H1 (cell line): ENCODE measurements at regions not wholly inside any gene's neighbourhood (a gene's known extent, or its start where the extent isn't known, plus 50 kb on each side); places are given as distances from the start of the nearest gene placed in this dataset.

Experiments
- CTCF ChIA-PET: fragments of 300-600 bp; sonication (Branson Sonifier 250); formaldehyde crosslinking; loops from one replicate; lab custom pipeline; 2021; ENCODE audit not compliant: partially characterized antibody; lab: Charles Lee
- POLR2A ChIA-PET: fragments of 300-600 bp; sonication (Branson Sonifier 250); formaldehyde crosslinking; loops from one replicate; lab custom pipeline; 2021; ENCODE audit warnings: inconsistent platforms; ENCODE audit not compliant: partially characterized antibody; lab: Charles Lee
- DNase-seq, 2 experiments: peaks; one replicate each; pipeline versions ENCODE4 v3.0.0 to v3.0.0-alpha.2; 2010 to 2022; ENCODE audit warnings: low spot score in 2 of 2, low read depth in 1 of 2, mixed read lengths in 1 of 2
- FAIRE-seq: peaks from 2 replicates; lab custom pipeline; 2011; peaks lifted over from hg19 to GRCh38; lab: Jason Lieb, UNC
- H2AFZ ChIP-seq: 2 replicates; pipeline ENCODE4 v1.8.1; 2012; ENCODE audit warnings: low read length, inconsistent platforms
- H2AK5ac ChIP-seq: 2 replicates; pipeline ENCODE4 v1.6.1; 2013; ENCODE audit warnings: low read depth, low read length
- H2BK120ac ChIP-seq: replicated peaks from 2 replicates; pipeline ENCODE3; 2013; ENCODE audit warnings: low read depth, low read length, inconsistent platforms
- H2BK12ac ChIP-seq: 2 replicates; pipeline ENCODE4 v1.6.1; 2013; ENCODE audit warnings: low read depth, low read length
- H2BK15ac ChIP-seq: 2 replicates; pipeline ENCODE4 v1.6.1; 2013; ENCODE audit warnings: low read length
- H2BK20ac ChIP-seq: 2 replicates; pipeline ENCODE4 v1.6.1; 2013; ENCODE audit warnings: low read length
- H2BK5ac ChIP-seq: 2 replicates; pipeline ENCODE4 v1.6.1; 2013; ENCODE audit warnings: low read depth, low read length
- H3K14ac ChIP-seq: 2 replicates; pipeline ENCODE4 v1.6.1; 2013; ENCODE audit warnings: inconsistent platforms; ENCODE audit not compliant: insufficient read length
- H3K18ac ChIP-seq: 2 replicates; pipeline ENCODE4 v1.6.1; 2013; ENCODE audit warnings: low read length; ENCODE audit errors: extremely low read depth
- H3K23ac ChIP-seq: 2 replicates; pipeline ENCODE4 v1.6.1; 2013; ENCODE audit warnings: inconsistent platforms; ENCODE audit not compliant: insufficient read length
- H3K23me2 ChIP-seq: 2 replicates; pipeline ENCODE4 v1.6.1; 2013; ENCODE audit warnings: low read depth, low read length
- H3K27ac ChIP-seq: 2 replicates; pipeline ENCODE4 v1.6.1; 2011; ENCODE audit warnings: low read depth, low read length, inconsistent platforms
- H3K27me3 ChIP-seq, 4 experiments: replicated peaks in 1 of 4; 1 replicate in 1 of 4; 2 replicates in 3 of 4; pipeline versions ENCODE4 v1.6.1 to v1.8.1; 2011 to 2013; ENCODE audit warnings: low read length in 3 of 4, mild to moderate bottlenecking in 3 of 4, inconsistent platforms in 2 of 4, mixed read lengths in 2 of 4, moderate library complexity in 1 of 4; ENCODE audit not compliant: control insufficient read depth in 3 of 4, insufficient read depth in 3 of 4; ENCODE audit errors: extremely low read depth in 1 of 4
- H3K36me3 ChIP-seq, 4 experiments: 2 replicates each; pipeline versions ENCODE4 v1.6.1 to v1.8.1; 2011 to 2013; ENCODE audit warnings: mild to moderate bottlenecking in 4 of 4, low read length in 3 of 4, moderate library complexity in 2 of 4, control low read depth in 1 of 4, inconsistent platforms in 1 of 4; ENCODE audit not compliant: insufficient read depth in 4 of 4, control insufficient read depth in 2 of 4
- H3K4ac ChIP-seq: replicated peaks from 2 replicates; pipeline ENCODE3; 2013; ENCODE audit warnings: low read length, low read depth, mixed read lengths, inconsistent platforms; ENCODE audit not compliant: insufficient read length
- H3K4me1 ChIP-seq, 4 experiments: replicated peaks in 1 of 4; 1 replicate in 1 of 4; 2 replicates in 3 of 4; pipeline versions ENCODE4 v1.6.1 to v1.8.1; 2011 to 2013; ENCODE audit warnings: low read length in 3 of 4, inconsistent platforms in 2 of 4, mixed read lengths in 1 of 4; ENCODE audit not compliant: insufficient read depth in 4 of 4, control insufficient read depth in 3 of 4
- H3K4me2 ChIP-seq, 2 experiments: 2 replicates each; pipeline versions ENCODE4 v1.6.1 to v1.8.1; 2011 to 2013; ENCODE audit warnings: low read depth in 2 of 2, low read length in 2 of 2, control low read depth in 1 of 2, inconsistent platforms in 1 of 2, mild to moderate bottlenecking in 1 of 2; ENCODE audit not compliant: insufficient read depth in 1 of 2
- H3K4me3 ChIP-seq, 4 experiments: fragments of 200-600, 300-600 bp in 1 of 4; sonication (generic), shearing (Covaris generic), sonication (Bioruptor Twin) in 1 of 4; 2 replicates each; pipeline versions ENCODE4 v1.5.1 to v1.8.1; 2011 to 2016; ENCODE audit warnings: low read length in 4 of 4, low read depth in 3 of 4, control low read depth in 2 of 4, inconsistent platforms in 2 of 4, mild to moderate bottlenecking in 2 of 4, mixed read lengths in 1 of 4, moderate library complexity in 1 of 4; ENCODE audit not compliant: insufficient read depth in 2 of 4; ENCODE audit errors: extremely low read depth in 1 of 4
- H3K56ac ChIP-seq: replicated peaks from 2 replicates; pipeline ENCODE3; 2013; ENCODE audit warnings: low read depth, mild to moderate bottlenecking, mixed read lengths, low read length, inconsistent platforms; ENCODE audit not compliant: insufficient read length
- H3K79me1 ChIP-seq: 2 replicates; pipeline ENCODE4 v1.6.1; 2013; ENCODE audit warnings: low read depth, low read length, control low read depth
- H3K79me2 ChIP-seq, 2 experiments: 2 replicates each; pipeline versions ENCODE4 v1.6.1 to v1.8.1; 2012 to 2013; ENCODE audit warnings: low read length in 2 of 2, mild to moderate bottlenecking in 2 of 2, inconsistent platforms in 1 of 2; ENCODE audit not compliant: insufficient read depth in 2 of 2, control insufficient read depth in 1 of 2
- H3K9ac ChIP-seq, 4 experiments: replicated peaks in 1 of 4; 1 replicate in 1 of 4; 2 replicates in 3 of 4; pipeline versions ENCODE4 v1.6.1 to v1.8.1; 2011 to 2013; ENCODE audit warnings: low read depth in 3 of 4, low read length in 3 of 4, control low read depth in 2 of 4, mild to moderate bottlenecking in 2 of 4, moderate library complexity in 2 of 4, inconsistent platforms in 1 of 4; ENCODE audit errors: extremely low read depth in 1 of 4
- H3K9me3 ChIP-seq, 2 experiments: 2 replicates each; pipeline versions ENCODE4 v1.6.1 to v1.8.1; 2012 to 2013; ENCODE audit warnings: mild to moderate bottlenecking in 2 of 2, moderate library complexity in 2 of 2, control low read depth in 1 of 2, inconsistent platforms in 1 of 2, low read depth in 1 of 2, low read length in 1 of 2, mixed read lengths in 1 of 2; ENCODE audit not compliant: insufficient read depth in 2 of 2
- H4K20me1 ChIP-seq, 2 experiments: replicated peaks in 1 of 2; 2 replicates each; pipeline versions ENCODE3 to v1.8.1; 2011 to 2013; ENCODE audit warnings: inconsistent platforms in 2 of 2, low read length in 2 of 2, mild to moderate bottlenecking in 1 of 2; ENCODE audit not compliant: insufficient read depth in 2 of 2, control insufficient read depth in 1 of 2
- H4K5ac ChIP-seq: 2 replicates; pipeline ENCODE4 v1.6.1; 2013; ENCODE audit warnings: low read length, low read depth, mixed read lengths, inconsistent platforms; ENCODE audit not compliant: insufficient read length
- H4K8ac ChIP-seq: 2 replicates; pipeline ENCODE4 v1.8.0; 2013; ENCODE audit warnings: mild to moderate bottlenecking, moderate library complexity, low read length, inconsistent platforms; ENCODE audit not compliant: insufficient read depth; ENCODE audit errors: extremely low read depth
- H4K91ac ChIP-seq: replicated peaks from 2 replicates; pipeline ENCODE3; 2013; ENCODE audit warnings: low read length, mixed read lengths, inconsistent platforms; ENCODE audit not compliant: insufficient read length
- BACH1 ChIP-seq: IDR thresholded peaks from 2 replicates; pipeline ENCODE4 v1.6.1; 2012; ENCODE audit warnings: low read length, improper control_type of control experiment
- EGR1 ChIP-seq: IDR thresholded peaks from 2 replicates; pipeline ENCODE4 v1.6.1; 2011; ENCODE audit warnings: low read depth, low read length, borderline replicate concordance
- HDAC6 ChIP-seq: IDR thresholded peaks from one replicate; pipeline ENCODE4 v1.7.1; 2012; ENCODE audit warnings: low read depth, mild to moderate bottlenecking, inconsistent platforms, low read length, moderate library complexity
- NRF1 ChIP-seq: IDR thresholded peaks from 2 replicates; pipeline ENCODE4 v1.6.1; 2011; ENCODE audit warnings: mild to moderate bottlenecking, low read depth, low read length, improper control_type of control experiment
- RXRA ChIP-seq: IDR thresholded peaks from 2 replicates; pipeline ENCODE4 v1.6.1; 2011; ENCODE audit warnings: low read depth, mild to moderate bottlenecking, low read length, moderate library complexity; ENCODE audit not compliant: insufficient read depth
- SIN3A ChIP-seq, 2 experiments: IDR thresholded peaks in 1 of 2; conservative IDR thresholded peaks in 1 of 2; 2 replicates each; pipeline ENCODE4 v1.6.1; 2011 to 2012; ENCODE audit warnings: low read length in 2 of 2, improper control_type of control experiment in 1 of 2, low read depth in 1 of 2, mild to moderate bottlenecking in 1 of 2
- SUZ12 ChIP-seq: fragments of 200-600 bp; sonication (generic); IDR thresholded peaks from 2 replicates; pipeline ENCODE4 v1.6.1; 2012; ENCODE audit warnings: mild to moderate bottlenecking, inconsistent platforms, low read length, moderate library complexity, mixed read lengths
- WGBS, 2 experiments: shearing (Covaris generic) in 1 of 2; methylation state at CpG; one replicate each; pipeline versions ENCODE4 v1.1.6 to v1.1.7; 2013 to 2015; ENCODE audit warnings: low lambda C conversion rate in 2 of 2, mixed read lengths in 2 of 2, inconsistent platforms in 1 of 2, low coverage in 1 of 2, missing lambda C conversion rate in 1 of 2; ENCODE audit not compliant: insufficient replicate concordance in 2 of 2, insufficient coverage in 1 of 2, insufficient read length in 1 of 2; ENCODE audit errors: extremely low coverage in 1 of 2, missing lambda C conversion rate in 1 of 2; 5-methylcytosine and 5-hydroxymethylcytosine counted together

DNA sequence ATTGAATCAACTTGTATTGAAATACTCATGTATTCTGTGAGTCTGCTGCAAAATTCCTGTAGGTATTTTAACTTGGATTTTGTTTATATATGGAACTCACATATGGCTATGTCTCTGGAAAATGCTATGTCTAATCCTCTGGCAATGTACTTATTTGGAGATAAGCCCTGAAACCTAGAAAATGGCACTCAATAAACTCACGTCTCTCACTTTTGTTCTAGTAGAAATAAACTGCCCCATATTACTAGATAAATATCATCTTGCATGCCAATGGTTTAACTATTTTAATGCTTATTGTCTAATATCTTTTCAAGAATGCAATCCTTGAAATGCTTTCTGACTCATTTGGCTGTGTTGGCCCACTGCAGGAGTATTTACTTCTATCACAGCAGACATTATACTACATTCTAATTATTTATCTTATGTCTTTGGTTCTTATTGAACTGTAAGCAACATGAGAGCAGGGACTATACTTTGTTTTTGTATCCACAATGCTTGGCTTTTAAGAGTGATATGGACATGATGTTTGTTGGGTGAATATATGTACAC is 292.2 kb upstream of the RSPO3 start:
- no peak overlapping the region for H4K5ac ChIP-seq
- no peak overlapping the region for H2BK12ac ChIP-seq
- H2BK5ac ChIP-seq = no peak overlapping the region
- H2BK20ac ChIP-seq = no peak overlapping the region
- H4K8ac ChIP-seq = no peak overlapping the region
- no peaks in the 10 kb centered on the region for H3K23me2 ChIP-seq
- H4K20me1 ChIP-seq = no peaks in the 10 kb centered on the region
- H3K4me1 ChIP-seq = peaks cover 0 to 8% (median 5%) of the 10 kb centered on the region in 4 experiments; a peak in 4 of 7 replicates
- no peak overlapping the region for H3K4me3 ChIP-seq
- no peak overlapping the region for H3K23ac ChIP-seq
- no peak for DNase-seq
- no peaks in the 10 kb centered on the region for H3K79me2 ChIP-seq
- no peak for FAIRE-seq
- TF ChIP-seq HDAC6 (no peak), RXRA (no peak), NRF1 (no peak), EGR1 (no peak), BACH1 (no peak), SIN3A (conservative IDR thresholded peaks at IDR 0.05 in 1 of 2, IDR thresholded peaks at IDR 0.05 in 1 of 2; ENCODE audit: low read depth in 1 of 2, low read length in 2 of 2) (no peak), SUZ12 (no peak)
- no peak overlapping the region for H3K4me2 ChIP-seq
- H3K9me3 ChIP-seq = no peaks in the 10 kb centered on the region
- no peaks in the 10 kb centered on the region; a peak in 1 of 7 replicates for H3K27me3 ChIP-seq
- H3K36me3 ChIP-seq = no peaks in the 10 kb centered on the region
- H3K56ac ChIP-seq = no peak overlapping the region
- H2AFZ ChIP-seq = no peak overlapping the region
- H3K18ac ChIP-seq = no peak overlapping the region
- H2BK120ac ChIP-seq = no peak overlapping the region
- H2AK5ac ChIP-seq = no peak overlapping the region
- no peaks in the 10 kb centered on the region for H3K79me1 ChIP-seq
- no peak overlapping the region for H3K4ac ChIP-seq
- CTCF ChIA-PET = no interaction called here
- 95% methylated on average over 1 of the region's 1 CpG; no CpG with 5 or more reads in 1 of the 2 experiments for WGBS, 2 experiments
- POLR2A ChIA-PET = no interaction called here
- H3K9ac ChIP-seq = no peak overlapping the region
- no peak overlapping the region for H3K14ac ChIP-seq
- no peak overlapping the region for H2BK15ac ChIP-seq
- H3K27ac ChIP-seq = no peak overlapping the region
- H4K91ac ChIP-seq = no peak overlapping the region
